ENCODE measurements at regions not wholly inside any gene's neighbourhood (a gene's known extent, or its start where the extent isn't known, plus 50 kb on each side); places are given as distances from the start of the nearest gene placed in this dataset.

DNA sequence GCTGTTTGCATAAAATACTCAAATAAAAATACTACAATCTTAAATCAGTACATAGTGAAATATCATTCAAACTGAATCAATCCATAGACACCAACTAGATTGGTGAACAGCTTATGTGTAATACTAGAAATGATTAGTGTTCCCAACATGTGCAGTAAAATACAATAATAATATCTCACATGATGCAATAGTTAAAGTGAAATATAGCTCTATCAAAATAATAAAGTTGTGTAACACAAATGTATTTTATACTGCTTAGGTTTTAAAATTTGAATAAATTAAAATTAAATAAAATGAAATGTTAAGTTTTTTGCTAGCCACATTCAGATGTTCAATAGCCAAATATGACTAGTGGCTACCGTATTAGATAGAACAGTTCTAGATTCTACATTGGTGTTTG is 714.1 kb downstream of the ZNF385D start:
- Histone ChIP-seq H3K9ac (ENCODE audit: extremely low read depth, insufficient read length, low read length) (no peak overlapping the region), H2AFZ (ENCODE audit: low read length) (no peak overlapping the region), H3K23me2 (ENCODE audit: insufficient read length, low read depth, low read length, poor library complexity, severe bottlenecking) (no peaks in the 10 kb centered on the region), H4K8ac (replicated peaks; ENCODE audit: insufficient read length, low read depth, low read length) (no peak overlapping the region), H4K5ac (ENCODE audit: insufficient read length, low read depth, low read length) (no peak overlapping the region), H3K4ac (ENCODE audit: low read depth, low read length) (no peak overlapping the region), H3K4me1 (ENCODE audit: insufficient read depth, low read length) (no peaks in the 10 kb centered on the region), H4K91ac (ENCODE audit: insufficient read length, low read depth, low read length) (no peak overlapping the region), H2BK12ac (ENCODE audit: insufficient read length, low read depth, low read length) (no peak overlapping the region), H3K79me1 (ENCODE audit: insufficient read depth, low read depth, low read length, poor library complexity, severe bottlenecking) (no peaks in the 10 kb centered on the region), H2BK20ac (ENCODE audit: low read depth, low read length, poor library complexity, severe bottlenecking) (no peak overlapping the region), H3K23ac (ENCODE audit: insufficient read length, low read depth, low read length) (no peak overlapping the region), H3K79me2 (ENCODE audit: insufficient read depth, low read length) (no peaks in the 10 kb centered on the region), H3K27me3 (ENCODE audit: insufficient read depth, low read length) (no peaks in the 10 kb centered on the region), H3K4me2 (ENCODE audit: insufficient read depth, insufficient read length, low read length) (no peak overlapping the region), H3T11ph (ENCODE audit: low read length) (no peak overlapping the region), H2BK120ac (ENCODE audit: low read depth, low read length, poor library complexity, severe bottlenecking) (no peak overlapping the region), H2BK5ac (ENCODE audit: insufficient read length, low read length) (no peak overlapping the region), H3K9me3 (ENCODE audit: control insufficient read depth, low read depth, low read length) (no peaks in the 10 kb centered on the region), H4K20me1 (ENCODE audit: control insufficient read depth, insufficient read depth, insufficient read length) (no peaks in the 10 kb centered on the region), H2BK15ac (ENCODE audit: low read depth, low read length) (no peak overlapping the region), H3K14ac (ENCODE audit: insufficient read depth, low read length) (no peak overlapping the region), H2AK5ac (ENCODE audit: insufficient read length, low read length) (no peak overlapping the region), H3K56ac (ENCODE audit: insufficient read length, low read depth, low read length) (no peak overlapping the region), H3K18ac (ENCODE audit: insufficient read length, low read depth, low read length) (no peak overlapping the region), H3K27ac (ENCODE audit: insufficient read length, low read depth, low read length) (no peak overlapping the region)
- H3K27me3 Mint-ChIP-seq (ENCODE audit: low read depth) = no peaks in the 10 kb centered on the region
- H3K9me3 Mint-ChIP-seq = no peaks in the 10 kb centered on the region
- TF ChIP-seq, protein P1, sequence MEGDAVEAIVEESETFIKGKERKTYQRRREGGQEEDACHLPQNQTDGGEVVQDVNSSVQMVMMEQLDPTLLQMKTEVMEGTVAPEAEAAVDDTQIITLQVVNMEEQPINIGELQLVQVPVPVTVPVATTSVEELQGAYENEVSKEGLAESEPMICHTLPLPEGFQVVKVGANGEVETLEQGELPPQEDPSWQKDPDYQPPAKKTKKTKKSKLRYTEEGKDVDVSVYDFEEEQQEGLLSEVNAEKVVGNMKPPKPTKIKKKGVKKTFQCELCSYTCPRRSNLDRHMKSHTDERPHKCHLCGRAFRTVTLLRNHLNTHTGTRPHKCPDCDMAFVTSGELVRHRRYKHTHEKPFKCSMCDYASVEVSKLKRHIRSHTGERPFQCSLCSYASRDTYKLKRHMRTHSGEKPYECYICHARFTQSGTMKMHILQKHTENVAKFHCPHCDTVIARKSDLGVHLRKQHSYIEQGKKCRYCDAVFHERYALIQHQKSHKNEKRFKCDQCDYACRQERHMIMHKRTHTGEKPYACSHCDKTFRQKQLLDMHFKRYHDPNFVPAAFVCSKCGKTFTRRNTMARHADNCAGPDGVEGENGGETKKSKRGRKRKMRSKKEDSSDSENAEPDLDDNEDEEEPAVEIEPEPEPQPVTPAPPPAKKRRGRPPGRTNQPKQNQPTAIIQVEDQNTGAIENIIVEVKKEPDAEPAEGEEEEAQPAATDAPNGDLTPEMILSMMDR (conservative IDR thresholded peaks at IDR 0.05) = no peak
- no peaks in the 10 kb centered on the region for H3K36me3 Mint-ChIP-seq (ENCODE audit: insufficient read depth in 1 of 3, low read depth in 3 of 3)
- no peak overlapping the region for H3K4me3 Mint-ChIP-seq
- WGBS (ENCODE audit: extremely low coverage, insufficient read length, low lambda C conversion rate) = no CpG with 5 or more reads among the region's 1 CpG
- no peak overlapping the region for H3K27ac Mint-ChIP-seq
- no peaks in the 10 kb centered on the region for H3K4me1 Mint-ChIP-seq
- DNase-seq = no peak

Data from H9 (cell line).